ENCODE measurements at regions not wholly inside any gene's neighbourhood (a gene's known extent, or its start where the extent isn't known, plus 50 kb on each side); places are given as distances from the start of the nearest gene placed in this dataset.

GRCh38 chr9:8262625-8263622 is 463.3 kb upstream of the DMAC1 start:
- H3K9me3 ChIP-seq (ENCODE audit: control insufficient read depth in 4 of 4, low read length in 3 of 4), result no peaks in the 10 kb centered on the region
- no peak for DNase-seq (ENCODE audit: low spot score)
- no peaks in the 10 kb centered on the region for H3K4me1 ChIP-seq (ENCODE audit: control insufficient read depth in 4 of 4, insufficient read depth in 4 of 4, low read length in 3 of 4)
- no peaks in the 10 kb centered on the region for H3K36me3 ChIP-seq (ENCODE audit: control insufficient read depth in 4 of 4, insufficient read depth in 3 of 4, low read depth in 1 of 4, low read length in 3 of 4)
- H3K27ac ChIP-seq (ENCODE audit: low read depth in 1 of 2, low read length in 2 of 2), result no peak overlapping the region
- TF ChIP-seq FOXA2 (IDR thresholded peaks at IDR 0.05), result no peak
- TF ChIP-seq EGR1 (IDR thresholded peaks at IDR 0.05; ENCODE audit: low read depth in 2 of 2), result no peak
- TF ChIP-seq CTCF (IDR thresholded peaks at IDR 0.05; ENCODE audit: low read depth, low read length, missing input control), result no peak
- TF ChIP-seq NR2F2 (IDR thresholded peaks at IDR 0.05), result no peak
- TF ChIP-seq SP1 (IDR thresholded peaks at IDR 0.05), result no peak
- TF ChIP-seq GABPA (IDR thresholded peaks at IDR 0.05 in 1 of 2, conservative IDR thresholded peaks at IDR 0.05 in 1 of 2), result no peak
- no peak for TF ChIP-seq RAD21 (IDR thresholded peaks at IDR 0.05)
- no peak for TF ChIP-seq FOXA1 (IDR thresholded peaks at IDR 0.05)
- TF ChIP-seq REST (IDR thresholded peaks at IDR 0.05), result no peak
- no peak for TF ChIP-seq YY1 (IDR thresholded peaks at IDR 0.05)
- TF ChIP-seq HNF4G (IDR thresholded peaks at IDR 0.05), result no peak
- no peak for TF ChIP-seq ATF3 (IDR thresholded peaks at IDR 0.05)
- no peak for TF ChIP-seq HNF4A (conservative IDR thresholded peaks at IDR 0.05)
- TF ChIP-seq JUND (IDR thresholded peaks at IDR 0.05), result no peak
- TF ChIP-seq ZBTB33 (IDR thresholded peaks at IDR 0.05), result no peak
- TF ChIP-seq MAX (IDR thresholded peaks at IDR 0.05), result no peak
- no peak for TF ChIP-seq TAF1 (conservative IDR thresholded peaks at IDR 0.05)
- H3K9ac ChIP-seq (ENCODE audit: low read depth in 1 of 2, low read length in 2 of 2), result no peak overlapping the region
- WGBS, result 59% methylated on average over 6 of the region's 6 CpGs
- no peaks in the 10 kb centered on the region for H3K27me3 ChIP-seq (ENCODE audit: control insufficient read depth in 4 of 4, insufficient read depth in 4 of 4, low read length in 3 of 4)
- no peak overlapping the region for H3K4me3 ChIP-seq (ENCODE audit: low read depth in 1 of 3, low read length in 3 of 3)
